SK-N-MC (cell line): ENCODE measurements at regions not wholly inside any gene's neighbourhood (a gene's known extent, or its start where the extent isn't known, plus 50 kb on each side); places are given as distances from the start of the nearest gene placed in this dataset.

Experiments
- DNase-seq: peaks from one replicate; pipeline ENCODE4 v3.0.0-alpha.2; 2011; ENCODE audit warnings: low read depth, low spot score
- H3K27ac ChIP-seq: fragments of 200-600 bp; sonication (generic); 2 replicates; pipeline ENCODE4 v1.5.1; 2016; ENCODE audit warnings: mixed run types
- H3K36me3 ChIP-seq: fragments of 200-600 bp; sonication (generic); 2 replicates; pipeline ENCODE4 v1.6.1; 2017; ENCODE audit warnings: antibody characterized with exemption, low read length, mixed read lengths; ENCODE audit not compliant: insufficient read depth
- H3K4me3 ChIP-seq: fragments of 200-600 bp; sonication (generic); 2 replicates; pipeline ENCODE4 v1.5.1; 2016
- H3K9ac ChIP-seq: fragments of 200-600 bp; sonication (generic); 2 replicates; pipeline ENCODE4 v1.8.0; 2017; ENCODE audit warnings: mixed run types, mixed read lengths; ENCODE audit not compliant: insufficient read length
- H3K9me3 ChIP-seq: fragments of 200-600 bp; sonication (generic); 2 replicates; pipeline ENCODE4 v1.6.1; 2017; ENCODE audit warnings: low read depth, mild to moderate bottlenecking, antibody characterized with exemption, low read length, moderate library complexity, mixed read lengths
- EZH2 ChIP-seq: fragments of 200-600 bp; sonication (generic); IDR thresholded peaks from one replicate; pipeline ENCODE4 v1.6.1; 2017; ENCODE audit warnings: antibody characterized with exemption
- FOXP2 ChIP-seq: optimal IDR thresholded peaks from 2 replicates; pipeline ENCODE3; 2011; ENCODE audit warnings: mild to moderate bottlenecking, moderate library complexity; ENCODE audit not compliant: insufficient read depth; ENCODE audit errors: extremely low read length, control extremely low read depth
- POLR2AphosphoS5 ChIP-seq: IDR thresholded peaks from 2 replicates; pipeline ENCODE4 v1.6.1; 2012; ENCODE audit warnings: mild to moderate bottlenecking, low read depth, low read length, borderline replicate concordance

GRCh38 chr14:71648725-71649124, 283.5 kb upstream of the RGS6 start:
- no peak for TF ChIP-seq POLR2AphosphoS5
- no peak for TF ChIP-seq EZH2
- TF ChIP-seq FOXP2 = no peak
- Histone ChIP-seq H3K27ac (0 out of 2 replicates have a peak overlapping the region, but pooled peaks have one; percentile 12), H3K9me3 (peaks cover 12% of the 10 kb centered on the region; the same call in 1 of the 2 replicates)

GRCh38 chr14:71650187-71650755, 282.0 kb upstream of the RGS6 start:
- peaks cover 51% of the 10 kb centered on the region for H3K36me3 ChIP-seq
- H3K4me3 ChIP-seq = peak overlapping the region; percentile 44; the same call in 1 of the 2 replicates
- peaks cover 12% of the 10 kb centered on the region; the same call in 1 of the 2 replicates for H3K9me3 ChIP-seq
- TF ChIP-seq FOXP2 (no peak), POLR2AphosphoS5 (no peak), EZH2 (no peak)
- peak overlapping the region; percentile 92 for H3K27ac ChIP-seq
- no peak overlapping the region for H3K9ac ChIP-seq
- no peak for DNase-seq

More at GRCh38 chr14:71648725-71649124, 283.5 kb upstream of the RGS6 start:
- no peak overlapping the region for H3K9ac ChIP-seq
- H3K36me3 ChIP-seq = peaks cover 48% of the 10 kb centered on the region
- H3K4me3 ChIP-seq = no peak overlapping the region
- DNase-seq = no peak

- peak; percentile 89 for DNase-seq
- peak overlapping the region; percentile 92 for H3K27ac ChIP-seq
- H3K36me3 ChIP-seq = peaks cover 49% of the 10 kb centered on the region
- no peak overlapping the region for H3K9ac ChIP-seq
- H3K4me3 ChIP-seq = peak overlapping the region; percentile 46
- H3K9me3 ChIP-seq = peaks cover 12% of the 10 kb centered on the region; the same call in 1 of the 2 replicates
- TF ChIP-seq FOXP2 (no peak), POLR2AphosphoS5 (no peak), EZH2 (no peak)
These were observed 281.0 kb upstream of the RGS6 start for GRCh38 chr14:71651228-71651627.

- no peak overlapping the region for H3K9ac ChIP-seq
- TF ChIP-seq POLR2AphosphoS5 = no peak
- no peak overlapping the region for H3K4me3 ChIP-seq
- H3K27ac ChIP-seq = peak overlapping the region; percentile 84
- DNase-seq = no peak
- H3K9me3 ChIP-seq = 0 out of 2 replicates have a peak, but pooled peaks cover 12% of the 10 kb centered on the region
- peaks cover 41% of the 10 kb centered on the region for H3K36me3 ChIP-seq
These were observed 279.9 kb upstream of the RGS6 start for GRCh38 chr14:71652368-71652767.

GRCh38 chr14:71654810-71655209, 277.4 kb upstream of the RGS6 start:
- no peak overlapping the region for H3K9ac ChIP-seq
- TF ChIP-seq POLR2AphosphoS5 (no peak), EZH2 (no peak), FOXP2 (no peak)
- peaks cover 46% of the 10 kb centered on the region for H3K36me3 ChIP-seq
- H3K9me3 ChIP-seq = 0 out of 2 replicates have a peak, but pooled peaks cover 12% of the 10 kb centered on the region
- no peak overlapping the region for H3K27ac ChIP-seq
- no peak overlapping the region for H3K4me3 ChIP-seq
- no peak for DNase-seq

GRCh38 chr14:71658261-71658860, 273.9 kb upstream of the RGS6 start:
- H3K9ac ChIP-seq = no peak overlapping the region
- no peak overlapping the region for H3K27ac ChIP-seq
- no peak for DNase-seq
- no peak for TF ChIP-seq EZH2
- no peak for TF ChIP-seq POLR2AphosphoS5
- no peak for TF ChIP-seq FOXP2
- H3K36me3 ChIP-seq = peaks cover 58% of the 10 kb centered on the region
- H3K4me3 ChIP-seq = no peak overlapping the region
- H3K9me3 ChIP-seq = 0 out of 2 replicates have a peak, but pooled peaks cover 1% of the 10 kb centered on the region

- Histone ChIP-seq H3K9ac (no peak overlapping the region), H3K9me3 (no peaks in the 10 kb centered on the region), H3K4me3 (no peak overlapping the region), H3K27ac (0 out of 2 replicates have a peak overlapping the region, but pooled peaks have one; percentile 13), H3K36me3 (peaks cover 56% of the 10 kb centered on the region)
- no peak for DNase-seq
- no peak for TF ChIP-seq POLR2AphosphoS5
- TF ChIP-seq EZH2 = no peak
- no peak for TF ChIP-seq FOXP2
These were observed 273.1 kb upstream of the RGS6 start for GRCh38 chr14:71659159-71659558.

GRCh38 chr14:71661441-71661840, 270.8 kb upstream of the RGS6 start:
- H3K27ac ChIP-seq = no peak overlapping the region
- DNase-seq = no peak
- TF ChIP-seq FOXP2 = no peak
- no peak for TF ChIP-seq EZH2
- no peak for TF ChIP-seq POLR2AphosphoS5

More at GRCh38 chr14:71661441-71661840, 270.8 kb upstream of the RGS6 start:
- H3K4me3 ChIP-seq = no peak overlapping the region
- H3K9ac ChIP-seq = no peak overlapping the region
- H3K36me3 ChIP-seq = peaks cover 57% of the 10 kb centered on the region
- H3K9me3 ChIP-seq = no peaks in the 10 kb centered on the region
